ENCODE measurements at regions not wholly inside any gene's neighbourhood (a gene's known extent, or its start where the extent isn't known, plus 50 kb on each side); places are given as distances from the start of the nearest gene placed in this dataset.

GRCh38 chr4:147340591-147341120 is 140.2 kb upstream of the EDNRA start:
- H3K4me3 ChIP-seq (ENCODE audit: low read depth, low read length): no peak overlapping the region
- TF ChIP-seq, protein P1, sequence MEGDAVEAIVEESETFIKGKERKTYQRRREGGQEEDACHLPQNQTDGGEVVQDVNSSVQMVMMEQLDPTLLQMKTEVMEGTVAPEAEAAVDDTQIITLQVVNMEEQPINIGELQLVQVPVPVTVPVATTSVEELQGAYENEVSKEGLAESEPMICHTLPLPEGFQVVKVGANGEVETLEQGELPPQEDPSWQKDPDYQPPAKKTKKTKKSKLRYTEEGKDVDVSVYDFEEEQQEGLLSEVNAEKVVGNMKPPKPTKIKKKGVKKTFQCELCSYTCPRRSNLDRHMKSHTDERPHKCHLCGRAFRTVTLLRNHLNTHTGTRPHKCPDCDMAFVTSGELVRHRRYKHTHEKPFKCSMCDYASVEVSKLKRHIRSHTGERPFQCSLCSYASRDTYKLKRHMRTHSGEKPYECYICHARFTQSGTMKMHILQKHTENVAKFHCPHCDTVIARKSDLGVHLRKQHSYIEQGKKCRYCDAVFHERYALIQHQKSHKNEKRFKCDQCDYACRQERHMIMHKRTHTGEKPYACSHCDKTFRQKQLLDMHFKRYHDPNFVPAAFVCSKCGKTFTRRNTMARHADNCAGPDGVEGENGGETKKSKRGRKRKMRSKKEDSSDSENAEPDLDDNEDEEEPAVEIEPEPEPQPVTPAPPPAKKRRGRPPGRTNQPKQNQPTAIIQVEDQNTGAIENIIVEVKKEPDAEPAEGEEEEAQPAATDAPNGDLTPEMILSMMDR (IDR thresholded peaks at IDR 0.05; ENCODE audit: low read depth, low read length): no peak

- TF ChIP-seq, protein P1 (IDR thresholded peaks at IDR 0.05; ENCODE audit: low read depth, low read length): no peak
- H3K4me3 ChIP-seq (ENCODE audit: low read depth, low read length): no peak overlapping the region
Observed at GRCh38 chr4:147343692-147344091, 137.2 kb upstream of the EDNRA start.

DNA sequence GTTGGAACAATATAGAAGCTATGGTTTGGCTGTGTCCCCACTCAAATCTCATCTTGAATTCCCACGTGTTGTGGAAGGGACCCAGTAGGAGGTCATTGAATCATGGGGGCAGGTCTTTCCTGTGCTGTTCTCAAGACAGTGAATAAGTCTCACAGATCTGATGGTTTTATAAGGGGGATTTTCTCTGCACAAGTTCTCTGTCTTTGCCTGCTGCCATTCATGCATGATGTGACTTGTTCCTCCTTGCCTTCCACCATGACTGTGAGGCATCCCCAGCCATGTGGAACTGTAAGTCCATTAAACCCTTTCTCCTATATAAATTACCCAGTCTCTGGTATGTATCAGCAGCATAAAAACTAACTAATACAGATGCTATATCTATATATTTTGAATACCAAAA is 135.2 kb upstream of the EDNRA start:
- TF ChIP-seq, protein P1 (IDR thresholded peaks at IDR 0.05; ENCODE audit: low read depth, low read length): no peak
- H3K4me3 ChIP-seq (ENCODE audit: low read depth, low read length): no peak overlapping the region

- no peak overlapping the region for H3K4me3 ChIP-seq (ENCODE audit: low read depth, low read length)
- TF ChIP-seq, protein P1 (IDR thresholded peaks at IDR 0.05; ENCODE audit: low read depth, low read length): no peak
Observed at GRCh38 chr4:147347217-147347616, 133.7 kb upstream of the EDNRA start.

DNA sequence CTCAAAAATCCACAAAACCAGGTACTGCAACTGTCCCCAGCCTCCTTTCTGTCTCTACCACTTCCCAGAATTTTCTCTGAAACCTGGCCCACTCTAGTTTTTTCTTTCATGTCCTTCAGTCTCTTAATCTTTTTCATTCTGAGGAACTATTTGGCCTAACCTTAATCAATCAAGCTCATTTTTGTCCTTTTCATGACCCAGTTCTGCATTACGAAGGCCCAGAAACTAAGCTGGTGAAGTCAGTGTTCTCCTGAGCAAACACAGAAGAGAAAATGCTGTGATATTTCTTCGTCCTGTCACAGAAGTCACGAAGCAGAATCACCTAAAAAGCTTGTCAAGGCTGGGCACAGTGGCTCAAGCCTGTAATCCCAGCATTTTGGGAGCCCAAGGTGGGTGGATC is 131.7 kb upstream of the EDNRA start:
- no peak overlapping the region for H3K4me3 ChIP-seq (ENCODE audit: low read depth, low read length)
- TF ChIP-seq, protein P1 (IDR thresholded peaks at IDR 0.05; ENCODE audit: low read depth, low read length): no peak

GRCh38 chr4:147351083-147351787 is 129.7 kb upstream of the EDNRA start:
- no peak overlapping the region for H3K4me3 ChIP-seq (ENCODE audit: low read depth, low read length)
- TF ChIP-seq, protein P1 (IDR thresholded peaks at IDR 0.05; ENCODE audit: low read depth, low read length): no peak

- TF ChIP-seq, protein P1 (IDR thresholded peaks at IDR 0.05; ENCODE audit: low read depth, low read length): no peak
- no peak overlapping the region for H3K4me3 ChIP-seq (ENCODE audit: low read depth, low read length)
Observed at GRCh38 chr4:147354237-147354636, 126.7 kb upstream of the EDNRA start.
